ENCODE measurements at regions not wholly inside any gene's neighbourhood (a gene's known extent, or its start where the extent isn't known, plus 50 kb on each side); places are given as distances from the start of the nearest gene placed in this dataset.

- H3K27ac ChIP-seq, result no peak overlapping the region
- TF ChIP-seq CTCF (conservative IDR thresholded peaks at IDR 0.05; ENCODE audit: low read depth, low read length), result no peak
- H3K4me3 ChIP-seq (IDR thresholded peaks at IDR 0.05; ENCODE audit: insufficient read depth, low read depth, low read length), result no peak overlapping the region
- no peak overlapping the region for H3K9ac ChIP-seq
- H3K79me2 ChIP-seq (ENCODE audit: insufficient read depth, low read depth), result no peaks in the 10 kb centered on the region
- H4K20me1 ChIP-seq (ENCODE audit: insufficient read depth), result no peaks in the 10 kb centered on the region
- no peaks in the 10 kb centered on the region for H3K36me3 ChIP-seq (ENCODE audit: insufficient read depth)
- H2AFZ ChIP-seq (ENCODE audit: low read depth), result no peak overlapping the region
- H3K4me2 ChIP-seq, result peak overlapping the region; percentile 10; the same call in 1 of the 2 replicates
- H3K4me1 ChIP-seq (ENCODE audit: low read depth, poor library complexity, severe bottlenecking), result peaks cover 9% of the 10 kb centered on the region
- H3K27me3 ChIP-seq (ENCODE audit: insufficient read depth, low read depth), result no peaks in the 10 kb centered on the region
Observed at GRCh38 chr13:73715114-73715910, 418.9 kb downstream of the KLF12 start.

GRCh38 chr13:73714522-73714921 is 419.7 kb downstream of the KLF12 start:
- no peak overlapping the region for H3K27ac ChIP-seq
- H3K4me2 ChIP-seq, result no peak overlapping the region
- H3K36me3 ChIP-seq (ENCODE audit: insufficient read depth), result no peaks in the 10 kb centered on the region
- no peak overlapping the region for H3K9ac ChIP-seq
- H3K79me2 ChIP-seq (ENCODE audit: insufficient read depth, low read depth), result no peaks in the 10 kb centered on the region
- peaks cover 9% of the 10 kb centered on the region for H3K4me1 ChIP-seq (ENCODE audit: low read depth, poor library complexity, severe bottlenecking)
- no peak overlapping the region for H2AFZ ChIP-seq (ENCODE audit: low read depth)
- no peaks in the 10 kb centered on the region for H3K27me3 ChIP-seq (ENCODE audit: insufficient read depth, low read depth)
- no peaks in the 10 kb centered on the region for H4K20me1 ChIP-seq (ENCODE audit: insufficient read depth)
- H3K4me3 ChIP-seq (IDR thresholded peaks at IDR 0.05; ENCODE audit: insufficient read depth, low read depth, low read length), result no peak overlapping the region
- no peak for TF ChIP-seq CTCF (conservative IDR thresholded peaks at IDR 0.05; ENCODE audit: low read depth, low read length)

DNA sequence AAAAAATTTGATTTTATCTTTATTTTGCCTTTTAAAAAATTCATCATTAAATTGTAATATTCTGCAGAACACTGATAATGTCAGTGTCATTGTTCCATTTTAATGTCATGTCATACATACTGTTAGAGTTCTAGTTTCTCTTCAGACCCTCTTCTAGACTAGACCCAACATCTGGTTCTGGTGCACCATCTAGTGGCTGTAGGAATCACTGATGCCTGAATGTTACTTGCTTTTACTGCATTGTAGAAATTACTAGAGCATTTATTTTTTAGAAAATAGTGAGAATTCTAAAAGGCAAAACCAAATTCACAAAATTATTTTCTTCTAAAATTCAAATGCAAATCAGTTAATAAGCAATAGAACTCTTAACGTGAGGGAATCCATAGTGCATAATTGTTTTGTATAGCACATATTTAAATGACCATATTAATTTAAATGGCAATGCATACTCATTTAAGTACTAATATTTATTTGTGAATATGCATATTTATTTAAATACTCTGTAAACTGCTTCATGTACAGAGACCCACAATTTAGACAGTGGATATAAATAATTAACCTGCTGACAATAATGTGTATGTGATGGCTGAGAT is 425.7 kb downstream of the KLF12 start:
- Histone ChIP-seq H3K27me3 (ENCODE audit: insufficient read depth, low read depth) (no peaks in the 10 kb centered on the region), H4K20me1 (ENCODE audit: insufficient read depth) (no peaks in the 10 kb centered on the region), H3K27ac (no peak overlapping the region), H3K9ac (no peak overlapping the region), H3K4me1 (ENCODE audit: low read depth, poor library complexity, severe bottlenecking) (peaks cover 1% of the 10 kb centered on the region), H2AFZ (ENCODE audit: low read depth) (no peak overlapping the region), H3K4me3 (IDR thresholded peaks at IDR 0.05; ENCODE audit: insufficient read depth, low read depth, low read length) (no peak overlapping the region), H3K36me3 (ENCODE audit: insufficient read depth) (no peaks in the 10 kb centered on the region), H3K4me2 (no peak overlapping the region), H3K79me2 (ENCODE audit: insufficient read depth, low read depth) (no peaks in the 10 kb centered on the region)
- peak; percentile 66 for TF ChIP-seq CTCF (conservative IDR thresholded peaks at IDR 0.05; ENCODE audit: low read depth, low read length)

DNA sequence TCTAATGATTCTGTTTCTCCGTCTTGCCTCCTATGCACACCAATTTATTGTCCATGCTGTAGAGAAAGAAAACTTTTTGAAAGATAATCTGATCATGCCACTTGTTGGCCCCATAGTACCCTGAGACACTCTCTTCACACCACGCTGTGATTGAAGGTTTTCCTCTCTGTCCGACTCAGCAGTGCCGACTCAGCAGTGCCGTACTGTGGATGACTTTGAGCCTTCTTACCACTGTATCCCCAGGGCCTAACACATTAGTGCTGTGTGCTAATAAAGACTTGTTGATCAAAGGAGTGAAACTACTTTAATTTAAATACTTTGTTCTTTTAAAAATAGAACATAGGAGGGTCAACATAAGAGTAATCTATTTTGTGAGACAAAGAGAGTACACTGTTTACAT is 429.6 kb downstream of the KLF12 start:
- Histone ChIP-seq H3K36me3 (ENCODE audit: insufficient read depth) (no peaks in the 10 kb centered on the region), H3K27ac (no peak overlapping the region), H3K4me2 (no peak overlapping the region), H4K20me1 (ENCODE audit: insufficient read depth) (no peaks in the 10 kb centered on the region), H3K79me2 (ENCODE audit: insufficient read depth, low read depth) (no peaks in the 10 kb centered on the region), H3K4me1 (ENCODE audit: low read depth, poor library complexity, severe bottlenecking) (peaks cover 26% of the 10 kb centered on the region), H2AFZ (ENCODE audit: low read depth) (no peak overlapping the region), H3K9ac (no peak overlapping the region), H3K4me3 (IDR thresholded peaks at IDR 0.05; ENCODE audit: insufficient read depth, low read depth, low read length) (no peak overlapping the region), H3K27me3 (ENCODE audit: insufficient read depth, low read depth) (no peaks in the 10 kb centered on the region)
- TF ChIP-seq CTCF (conservative IDR thresholded peaks at IDR 0.05; ENCODE audit: low read depth, low read length), result no peak
